ENCODE measurements at regions not wholly inside any gene's neighbourhood (a gene's known extent, or its start where the extent isn't known, plus 50 kb on each side); places are given as distances from the start of the nearest gene placed in this dataset.

DNA sequence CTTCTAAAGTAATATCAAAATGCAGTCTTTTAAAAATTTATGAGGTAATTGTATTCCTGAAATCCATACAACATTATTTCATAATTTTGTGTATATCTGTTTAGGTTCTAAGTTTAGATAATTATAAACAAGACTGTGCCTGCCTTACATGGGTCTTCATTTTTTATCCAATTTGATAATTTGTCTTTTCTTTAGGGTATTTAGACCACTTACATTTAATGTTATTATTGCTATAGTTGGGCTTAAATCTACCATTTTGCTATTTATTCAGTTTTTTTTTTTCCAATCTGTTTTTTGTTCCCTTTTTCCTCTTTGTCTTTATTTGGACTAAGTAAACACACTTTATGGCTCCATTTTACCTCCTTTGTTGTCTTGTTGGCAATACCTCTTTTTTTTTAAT lies 312.5 kb upstream of the MEX3C start:
- ChIA-PET CTCF (no interaction called here), POLR2A (no interaction called here)
- H3K36me3 Mint-ChIP-seq (ENCODE audit: low read depth): no peaks in the 10 kb centered on the region
- H3K27me3 Mint-ChIP-seq: no peaks in the 10 kb centered on the region
- no peak for DNase-seq
- no peak overlapping the region for H3K27ac Mint-ChIP-seq
- no peak overlapping the region for H3K4me3 Mint-ChIP-seq
- no peaks in the 10 kb centered on the region for H3K4me1 Mint-ChIP-seq
- H3K9me3 Mint-ChIP-seq: peaks cover 4% of the 10 kb centered on the region

- Mint-ChIP-seq H3K27ac (no peak overlapping the region), H3K27me3 (peaks cover 2% of the 10 kb centered on the region), H3K36me3 (ENCODE audit: low read depth) (no peaks in the 10 kb centered on the region), H3K4me1 (no peaks in the 10 kb centered on the region), H3K4me3 (no peak overlapping the region), H3K9me3 (peaks cover 4% of the 10 kb centered on the region)
- DNase-seq: no peak
- ChIA-PET POLR2A (no interaction called here), CTCF (no interaction called here)
Measured at GRCh38 chr18:51513517-51513916, 316.0 kb upstream of the MEX3C start.

- Mint-ChIP-seq H3K36me3 (ENCODE audit: low read depth) (no peaks in the 10 kb centered on the region), H3K27ac (no peak overlapping the region)
Measured at GRCh38 chr18:51514128-51514527, 316.6 kb upstream of the MEX3C start.

DNA sequence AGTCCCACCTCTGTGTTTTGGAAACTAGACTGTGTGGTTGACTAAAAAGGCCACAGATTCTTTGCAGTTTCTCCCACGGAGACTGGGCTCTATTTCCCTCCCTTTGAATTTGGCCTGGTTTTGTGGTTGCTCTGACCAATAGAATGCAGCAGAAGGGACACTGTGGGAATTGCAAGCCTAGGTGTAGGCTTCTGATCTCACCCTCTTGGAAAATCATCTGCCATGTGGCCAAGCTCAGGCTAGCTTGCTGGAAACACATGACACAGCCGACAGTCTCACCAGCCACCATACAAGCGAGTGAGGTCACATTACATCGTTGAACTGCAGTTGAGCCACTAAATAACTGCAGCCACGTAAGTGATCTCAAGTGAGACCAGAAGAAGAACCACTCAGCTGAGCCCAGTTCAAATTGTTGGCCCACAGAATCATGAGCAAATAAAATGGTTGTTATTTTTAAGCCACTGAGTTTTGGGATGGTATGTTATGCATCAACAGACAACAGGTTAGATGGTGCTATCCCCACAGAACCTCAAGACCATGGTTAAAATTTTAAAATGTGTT lies 319.1 kb upstream of the MEX3C start:
- no peak overlapping the region for H3K4me3 Mint-ChIP-seq
- H3K36me3 Mint-ChIP-seq (ENCODE audit: low read depth): no peaks in the 10 kb centered on the region
- CTCF ChIA-PET: no interaction called here
- no peaks in the 10 kb centered on the region for H3K9me3 Mint-ChIP-seq
- POLR2A ChIA-PET: no interaction called here
- H3K27ac Mint-ChIP-seq: no peak overlapping the region
- DNase-seq: no peak
- peaks cover 4% of the 10 kb centered on the region for H3K27me3 Mint-ChIP-seq
- no peaks in the 10 kb centered on the region for H3K4me1 Mint-ChIP-seq

More at GRCh38 chr18:51514128-51514527, 316.6 kb upstream of the MEX3C start:
- no peak overlapping the region for H3K4me3 Mint-ChIP-seq
- no peak for DNase-seq
- ChIA-PET POLR2A (no interaction called here), CTCF (no interaction called here)
- no peaks in the 10 kb centered on the region for H3K4me1 Mint-ChIP-seq
- H3K9me3 Mint-ChIP-seq: no peaks in the 10 kb centered on the region
- peaks cover 2% of the 10 kb centered on the region for H3K27me3 Mint-ChIP-seq

DNA sequence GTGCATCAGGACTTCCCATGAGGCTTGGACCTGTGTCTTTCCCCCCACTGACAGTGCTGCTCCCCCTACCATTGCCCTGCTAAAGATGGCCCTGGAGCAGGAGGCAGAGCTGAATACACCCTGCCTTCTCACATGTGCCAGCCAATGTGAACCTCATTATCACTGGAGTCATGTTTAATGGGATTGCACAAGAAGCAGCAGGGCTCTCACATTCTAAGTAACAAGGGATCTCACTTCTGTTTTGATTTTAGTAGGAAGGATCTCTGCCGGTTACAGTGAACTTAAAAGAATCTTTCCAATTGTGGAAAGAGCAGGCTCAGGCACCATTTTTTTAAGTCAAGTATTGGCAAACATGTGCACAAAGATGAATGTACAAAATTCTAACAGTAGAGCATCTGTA lies 322.1 kb upstream of the MEX3C start:
- Mint-ChIP-seq H3K4me1 (no peaks in the 10 kb centered on the region), H3K36me3 (ENCODE audit: low read depth) (no peaks in the 10 kb centered on the region), H3K27ac (no peak overlapping the region), H3K9me3 (no peaks in the 10 kb centered on the region), H3K27me3 (peaks cover 4% of the 10 kb centered on the region), H3K4me3 (no peak overlapping the region)
- DNase-seq: no peak
- POLR2A ChIA-PET: no interaction called here
- CTCF ChIA-PET: interaction anchor here (1.3 kb wide), 1 partner anchor 8 kb away, joined by 3 read pairs; no protein-coding TSS in a partner anchor

- no peak overlapping the region for H3K4me3 Mint-ChIP-seq
- DNase-seq: no peak
- H3K9me3 Mint-ChIP-seq: no peaks in the 10 kb centered on the region
- no peaks in the 10 kb centered on the region for H3K36me3 Mint-ChIP-seq (ENCODE audit: low read depth)
- no peak overlapping the region for H3K27ac Mint-ChIP-seq
- ChIA-PET POLR2A (no interaction called here), CTCF (no interaction called here)
- peaks cover 4% of the 10 kb centered on the region for H3K27me3 Mint-ChIP-seq
- no peaks in the 10 kb centered on the region for H3K4me1 Mint-ChIP-seq
Measured at GRCh38 chr18:51520676-51521180, 323.2 kb upstream of the MEX3C start.

GRCh38 chr18:51522338-51522737 lies 324.9 kb upstream of the MEX3C start:
- ChIA-PET POLR2A (no interaction called here), CTCF (no interaction called here)
- no peaks in the 10 kb centered on the region for H3K36me3 Mint-ChIP-seq (ENCODE audit: low read depth)
- no peak overlapping the region for H3K4me3 Mint-ChIP-seq
- H3K9me3 Mint-ChIP-seq: no peaks in the 10 kb centered on the region
- H3K27ac Mint-ChIP-seq: no peak overlapping the region
- H3K4me1 Mint-ChIP-seq: no peaks in the 10 kb centered on the region
- peaks cover 4% of the 10 kb centered on the region for H3K27me3 Mint-ChIP-seq
- DNase-seq: no peak

DNA sequence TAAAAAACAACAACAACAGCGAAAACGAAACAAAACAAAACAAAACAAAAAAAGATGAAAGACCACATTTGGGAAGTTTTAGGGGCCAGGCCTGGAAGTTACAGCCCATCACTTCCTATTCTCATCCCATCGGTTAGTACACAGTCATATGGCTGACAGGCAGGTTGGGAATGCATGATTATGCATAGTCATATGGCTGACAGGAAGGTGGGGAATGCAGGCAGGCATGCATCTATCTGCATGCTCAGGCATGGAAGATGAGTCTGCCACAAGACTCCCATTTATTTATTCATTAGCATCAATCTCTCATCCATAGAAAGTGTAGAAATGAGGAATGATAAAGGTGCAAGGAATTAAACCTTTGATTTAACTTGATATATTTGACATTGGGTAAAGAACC lies 325.3 kb upstream of the MEX3C start:
- H3K27ac Mint-ChIP-seq: no peak overlapping the region
- H3K36me3 Mint-ChIP-seq (ENCODE audit: low read depth): no peaks in the 10 kb centered on the region
- CTCF ChIA-PET: no interaction called here
- peaks cover 4% of the 10 kb centered on the region for H3K27me3 Mint-ChIP-seq
- POLR2A ChIA-PET: no interaction called here
- no peaks in the 10 kb centered on the region for H3K9me3 Mint-ChIP-seq
- DNase-seq: no peak
- no peaks in the 10 kb centered on the region for H3K4me1 Mint-ChIP-seq
- H3K4me3 Mint-ChIP-seq: no peak overlapping the region

DNA sequence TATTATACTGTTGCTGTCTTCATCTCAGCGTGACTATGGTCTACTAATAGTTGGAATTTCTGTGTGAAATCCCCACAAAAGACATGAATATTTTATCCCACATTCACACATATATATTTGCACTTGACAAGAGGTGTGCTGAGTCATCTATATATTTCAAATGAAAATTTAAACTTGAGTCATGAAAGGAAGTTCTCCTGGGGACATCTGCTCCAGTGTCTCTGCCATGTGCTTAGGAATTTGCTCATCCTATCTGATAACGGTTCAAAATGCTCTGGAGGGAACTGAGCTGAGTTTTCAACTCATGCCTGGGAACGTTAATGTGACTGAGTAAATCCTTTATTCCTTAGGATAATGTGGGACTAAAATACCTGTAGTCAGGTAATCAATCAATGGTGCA lies 326.2 kb upstream of the MEX3C start:
- ChIA-PET POLR2A (no interaction called here), CTCF (no interaction called here)
- no peaks in the 10 kb centered on the region for H3K4me1 Mint-ChIP-seq
- no peaks in the 10 kb centered on the region for H3K9me3 Mint-ChIP-seq
- no peak overlapping the region for H3K4me3 Mint-ChIP-seq
- no peak for DNase-seq
- no peaks in the 10 kb centered on the region for H3K36me3 Mint-ChIP-seq (ENCODE audit: low read depth)
- peaks cover 1% of the 10 kb centered on the region for H3K27me3 Mint-ChIP-seq
- H3K27ac Mint-ChIP-seq: no peak overlapping the region

- no peaks in the 10 kb centered on the region for H3K36me3 Mint-ChIP-seq (ENCODE audit: low read depth)
- H3K4me3 Mint-ChIP-seq: no peak overlapping the region
- no peak for DNase-seq
- no peak overlapping the region for H3K27ac Mint-ChIP-seq
- H3K4me1 Mint-ChIP-seq: no peaks in the 10 kb centered on the region
- H3K27me3 Mint-ChIP-seq: no peaks in the 10 kb centered on the region
- ChIA-PET CTCF (no interaction called here), POLR2A (no interaction called here)
- no peaks in the 10 kb centered on the region for H3K9me3 Mint-ChIP-seq
Measured at GRCh38 chr18:51525453-51526225, 328.2 kb upstream of the MEX3C start.

DNA sequence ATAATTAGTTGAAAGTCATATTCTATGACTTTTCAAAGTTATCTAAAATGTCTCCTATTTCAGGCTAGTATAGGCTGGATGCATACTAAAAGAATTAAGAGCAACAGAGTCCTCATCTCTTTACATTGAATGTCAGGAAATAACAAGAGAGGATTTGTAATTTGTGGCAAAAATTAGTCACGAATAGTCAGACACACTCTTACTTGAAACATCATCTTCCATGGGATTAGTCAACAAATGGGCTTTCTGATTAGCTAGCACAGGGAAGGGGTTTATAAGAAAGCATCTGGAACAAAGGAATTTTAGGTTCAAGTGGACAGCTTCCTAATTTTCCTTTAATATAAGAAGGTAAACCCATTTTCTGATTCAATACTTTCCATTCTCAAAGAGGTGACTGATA lies 330.3 kb upstream of the MEX3C start:
- H3K9me3 Mint-ChIP-seq: no peaks in the 10 kb centered on the region
- H3K27ac Mint-ChIP-seq: no peak overlapping the region
- no peaks in the 10 kb centered on the region for H3K4me1 Mint-ChIP-seq
- ChIA-PET CTCF (interaction anchor here (1.1 kb wide), 1 partner anchor 9 kb away, joined by 3 read pairs; no protein-coding TSS in a partner anchor), POLR2A (no interaction called here)
- no peak for DNase-seq
- no peaks in the 10 kb centered on the region for H3K36me3 Mint-ChIP-seq (ENCODE audit: low read depth)
- H3K27me3 Mint-ChIP-seq: no peaks in the 10 kb centered on the region
- H3K4me3 Mint-ChIP-seq: no peak overlapping the region

DNA sequence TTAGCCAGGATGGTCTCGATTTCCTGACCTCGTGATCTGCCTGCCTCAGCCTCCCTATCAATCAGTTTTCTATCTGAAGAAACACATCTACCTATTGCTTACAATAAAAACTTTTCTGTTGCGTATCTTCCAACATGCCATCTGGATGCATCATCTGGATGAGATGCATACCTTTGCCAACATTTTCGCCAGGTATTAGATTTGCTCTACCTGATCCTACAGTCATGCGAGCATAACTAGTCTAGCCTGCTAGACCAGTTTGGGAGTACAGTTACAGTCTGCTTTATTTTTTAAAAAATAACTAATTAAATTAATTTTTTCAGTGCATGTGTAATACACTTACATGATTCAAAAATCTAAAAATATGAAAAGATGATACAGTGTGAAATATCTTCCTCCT lies 334.0 kb upstream of the MEX3C start:
- no peak overlapping the region for H3K4me3 Mint-ChIP-seq
- peaks cover 4% of the 10 kb centered on the region for H3K27me3 Mint-ChIP-seq
- no peak overlapping the region for H3K27ac Mint-ChIP-seq
- CTCF ChIA-PET: no interaction called here
- H3K9me3 Mint-ChIP-seq: no peaks in the 10 kb centered on the region
- POLR2A ChIA-PET: no interaction called here
- no peaks in the 10 kb centered on the region for H3K4me1 Mint-ChIP-seq
- no peak for DNase-seq
- H3K36me3 Mint-ChIP-seq (ENCODE audit: low read depth): no peaks in the 10 kb centered on the region

DNA sequence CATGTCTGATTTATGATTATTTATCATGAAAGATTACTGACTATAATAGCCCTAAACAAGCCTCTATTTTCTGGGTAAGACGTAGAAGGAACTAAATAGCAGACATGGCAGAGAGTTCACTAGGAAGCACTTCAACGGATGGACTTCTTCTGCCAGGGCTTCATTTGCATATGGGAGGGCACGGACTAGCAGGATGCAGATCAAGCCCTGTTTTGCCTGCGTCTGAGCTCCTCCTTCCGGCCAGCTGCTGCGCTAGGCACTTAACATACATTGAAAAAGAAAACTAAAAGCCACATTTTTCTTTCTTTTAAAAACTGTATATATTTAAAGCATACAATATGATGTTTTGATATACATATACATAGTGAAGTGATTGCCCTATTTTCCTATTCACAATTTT lies 340.0 kb upstream of the MEX3C start:
- H3K36me3 Mint-ChIP-seq (ENCODE audit: low read depth): no peaks in the 10 kb centered on the region
- peak; percentile 23 for DNase-seq
- H3K27me3 Mint-ChIP-seq: peaks cover 4% of the 10 kb centered on the region
- no peaks in the 10 kb centered on the region for H3K9me3 Mint-ChIP-seq
- POLR2A ChIA-PET: no interaction called here
- CTCF ChIA-PET: interaction anchor here (1.0 kb wide), 1 partner anchor 260 kb away, joined by 3 read pairs; no protein-coding TSS in a partner anchor
- H3K4me3 Mint-ChIP-seq: no peak overlapping the region
- no peak overlapping the region for H3K27ac Mint-ChIP-seq
- H3K4me1 Mint-ChIP-seq: no peaks in the 10 kb centered on the region

GRCh38 chr18:51540562-51540961 lies 343.1 kb upstream of the MEX3C start:
- no peaks in the 10 kb centered on the region for H3K36me3 Mint-ChIP-seq (ENCODE audit: low read depth)
- ChIA-PET POLR2A (no interaction called here), CTCF (interaction anchor here (0.5 kb wide), 1 partner anchor 217 kb away, joined by 5 read pairs; no protein-coding TSS in a partner anchor)
- H3K27me3 Mint-ChIP-seq: no peaks in the 10 kb centered on the region
- H3K4me1 Mint-ChIP-seq: no peaks in the 10 kb centered on the region
- no peak overlapping the region for H3K27ac Mint-ChIP-seq
- DNase-seq: no peak
- no peak overlapping the region for H3K4me3 Mint-ChIP-seq
- H3K9me3 Mint-ChIP-seq: no peaks in the 10 kb centered on the region

Measured in activated CD4-positive, alpha-beta memory T cell treated with anti-CD3 and anti-CD28 coated beads, Interleukin-2, amount 10 ng/mL, durations not matched to agents 7 days and 5 days (primary cell).